ENCODE measurements at regions not wholly inside any gene's neighbourhood (a gene's known extent, or its start where the extent isn't known, plus 50 kb on each side); places are given as distances from the start of the nearest gene placed in this dataset.

DNA sequence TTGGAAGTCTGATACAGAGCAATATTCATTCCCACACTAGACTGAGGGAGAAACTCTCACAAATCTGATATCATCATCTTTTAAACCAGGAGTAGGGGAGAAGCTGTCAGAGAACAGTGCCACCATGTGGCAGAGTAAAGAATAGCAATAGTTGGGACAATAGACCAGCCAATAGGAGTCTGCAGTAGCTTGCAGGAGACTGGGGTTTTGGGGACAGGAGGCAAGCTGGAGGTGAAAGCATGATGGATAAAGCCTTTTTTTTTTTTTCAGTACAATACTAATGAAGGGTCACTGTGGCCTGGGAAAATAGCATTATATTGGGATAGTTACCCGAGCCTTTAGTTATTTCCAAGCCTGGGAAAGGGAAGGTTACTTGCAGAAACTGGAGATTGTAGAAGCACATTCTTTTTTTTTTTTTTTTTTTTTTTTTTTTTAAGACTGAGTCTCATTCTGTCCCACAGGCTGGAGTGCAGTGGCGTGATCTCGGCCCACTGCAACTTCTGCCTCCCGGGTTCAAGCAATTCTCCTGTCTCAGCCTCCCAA, 120.7 kb downstream of the S1PR1 start:
- peak overlapping the region; percentile 20 for H3K27ac Mint-ChIP-seq (ENCODE audit: unreplicated experiment)
- peak; percentile 49 for DNase-seq
- H3K9me3 Mint-ChIP-seq (ENCODE audit: unreplicated experiment): peaks cover 3% of the 10 kb centered on the region
- peak; percentile 86 for TF ChIP-seq CTCF (IDR thresholded peaks at IDR 0.05; ENCODE audit: partially characterized antibody, unreplicated experiment)
- H3K27me3 Mint-ChIP-seq (ENCODE audit: unreplicated experiment): peaks cover 4% of the 10 kb centered on the region
- H3K4me1 Mint-ChIP-seq (ENCODE audit: low read depth, unreplicated experiment): peaks cover 5% of the 10 kb centered on the region
- no peaks in the 10 kb centered on the region for H3K36me3 Mint-ChIP-seq (ENCODE audit: unreplicated experiment)
- no peak overlapping the region for H3K4me3 Mint-ChIP-seq (ENCODE audit: unreplicated experiment)

- Mint-ChIP-seq H3K27me3 (ENCODE audit: unreplicated experiment) (peaks cover 4% of the 10 kb centered on the region), H3K27ac (ENCODE audit: unreplicated experiment) (no peak overlapping the region), H3K4me1 (ENCODE audit: low read depth, unreplicated experiment) (peaks cover 5% of the 10 kb centered on the region), H3K9me3 (ENCODE audit: unreplicated experiment) (peaks cover 4% of the 10 kb centered on the region), H3K36me3 (ENCODE audit: unreplicated experiment) (no peaks in the 10 kb centered on the region), H3K4me3 (ENCODE audit: unreplicated experiment) (no peak overlapping the region)
- no peak for TF ChIP-seq CTCF (IDR thresholded peaks at IDR 0.05; ENCODE audit: partially characterized antibody, unreplicated experiment)
- no peak for DNase-seq
These were observed 123.7 kb downstream of the S1PR1 start for GRCh38 chr1:101360506-101360905.

GRCh38 chr1:101363891-101364318, 127.1 kb downstream of the S1PR1 start:
- Mint-ChIP-seq H3K4me1 (ENCODE audit: low read depth, unreplicated experiment) (peaks cover 11% of the 10 kb centered on the region), H3K27me3 (ENCODE audit: unreplicated experiment) (peaks cover 4% of the 10 kb centered on the region), H3K4me3 (ENCODE audit: unreplicated experiment) (no peak overlapping the region), H3K27ac (ENCODE audit: unreplicated experiment) (no peak overlapping the region), H3K36me3 (ENCODE audit: unreplicated experiment) (no peaks in the 10 kb centered on the region), H3K9me3 (ENCODE audit: unreplicated experiment) (peaks cover 1% of the 10 kb centered on the region)
- no peak for TF ChIP-seq CTCF (IDR thresholded peaks at IDR 0.05; ENCODE audit: partially characterized antibody, unreplicated experiment)
- DNase-seq: no peak

GRCh38 chr1:101364370-101365120, 127.7 kb downstream of the S1PR1 start:
- TF ChIP-seq CTCF (IDR thresholded peaks at IDR 0.05; ENCODE audit: partially characterized antibody, unreplicated experiment): no peak
- Mint-ChIP-seq H3K36me3 (ENCODE audit: unreplicated experiment) (no peaks in the 10 kb centered on the region), H3K4me1 (ENCODE audit: low read depth, unreplicated experiment) (peaks cover 11% of the 10 kb centered on the region), H3K9me3 (ENCODE audit: unreplicated experiment) (peaks cover 1% of the 10 kb centered on the region), H3K27me3 (ENCODE audit: unreplicated experiment) (peaks cover 4% of the 10 kb centered on the region), H3K4me3 (ENCODE audit: unreplicated experiment) (no peak overlapping the region), H3K27ac (ENCODE audit: unreplicated experiment) (no peak overlapping the region)
- DNase-seq: no peak

DNA sequence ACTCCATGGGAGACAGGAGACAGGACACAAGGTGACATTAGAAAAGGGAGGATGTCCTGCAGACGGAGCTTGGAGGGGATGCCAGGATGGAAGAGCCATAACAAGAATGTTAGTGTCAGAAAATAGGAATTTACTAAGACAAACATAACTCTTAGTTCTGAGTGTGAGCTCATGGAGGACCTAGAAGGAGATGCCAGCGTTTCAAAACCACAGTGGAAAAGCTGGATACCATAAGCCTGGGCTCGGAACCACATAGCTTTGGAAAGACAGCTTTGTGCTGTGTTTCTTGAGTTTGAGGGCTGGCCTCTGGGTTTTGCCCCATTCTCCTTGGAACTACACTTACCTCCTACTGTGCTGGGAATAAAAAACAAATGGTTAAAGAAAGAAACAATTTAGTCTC, 128.4 kb downstream of the S1PR1 start:
- Mint-ChIP-seq H3K4me1 (ENCODE audit: low read depth, unreplicated experiment) (peaks cover 11% of the 10 kb centered on the region), H3K36me3 (ENCODE audit: unreplicated experiment) (no peaks in the 10 kb centered on the region), H3K4me3 (ENCODE audit: unreplicated experiment) (no peak overlapping the region), H3K27ac (ENCODE audit: unreplicated experiment) (no peak overlapping the region), H3K9me3 (ENCODE audit: unreplicated experiment) (peaks cover 1% of the 10 kb centered on the region), H3K27me3 (ENCODE audit: unreplicated experiment) (peaks cover 4% of the 10 kb centered on the region)
- no peak for DNase-seq
- TF ChIP-seq CTCF (IDR thresholded peaks at IDR 0.05; ENCODE audit: partially characterized antibody, unreplicated experiment): no peak

All from glutamatergic neuron (in vitro differentiated cells).